ENCODE measurements at regions not wholly inside any gene's neighbourhood (a gene's known extent, or its start where the extent isn't known, plus 50 kb on each side); places are given as distances from the start of the nearest gene placed in this dataset.
"Not testable (repeated sequence)": the region's sequence is repeated elsewhere in the genome, so short reads cannot be mapped to it uniquely, and the experiment has no call there.

DNA sequence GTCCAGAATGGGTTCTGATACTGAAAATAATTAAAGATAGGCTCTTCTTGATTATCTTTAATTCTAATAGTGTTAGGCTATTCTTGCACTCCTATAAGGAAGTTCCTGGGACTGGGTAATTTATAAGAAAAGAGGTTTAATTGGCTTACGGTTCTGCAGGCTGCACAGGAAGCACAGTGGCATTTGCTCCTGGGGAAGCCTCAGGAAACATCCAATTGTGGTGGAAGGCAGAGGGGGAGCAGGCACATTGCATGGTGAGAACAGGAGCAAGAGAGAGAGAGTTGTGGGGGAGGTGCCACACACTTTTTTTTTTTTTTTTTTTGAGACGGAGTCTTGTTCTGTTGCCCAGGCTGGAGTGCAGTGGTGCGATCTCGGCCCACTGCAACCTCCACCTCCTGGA, 540.3 kb downstream of the RFPL4B start:
- not testable (repeated sequence) for DNase-seq

DNA sequence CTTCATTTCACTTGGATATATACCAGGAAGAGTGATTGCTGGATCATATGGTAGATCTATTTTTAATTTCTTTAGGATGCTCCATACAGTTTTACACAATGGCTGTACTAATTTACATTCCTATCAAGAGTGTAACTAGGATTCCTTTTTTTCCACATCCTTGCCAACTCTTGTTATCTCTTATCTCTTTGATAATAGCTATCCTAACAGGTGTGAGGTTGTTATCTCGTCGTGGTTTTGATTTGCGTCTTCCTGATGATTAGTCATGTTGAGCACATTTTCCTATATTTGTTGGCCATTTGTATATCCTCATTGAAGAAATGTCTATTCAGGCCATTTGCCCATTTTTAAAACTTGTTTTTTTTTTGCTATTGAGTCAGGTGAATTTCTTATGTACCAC, 552.4 kb downstream of the RFPL4B start:
- DNase-seq: no peak

DNA sequence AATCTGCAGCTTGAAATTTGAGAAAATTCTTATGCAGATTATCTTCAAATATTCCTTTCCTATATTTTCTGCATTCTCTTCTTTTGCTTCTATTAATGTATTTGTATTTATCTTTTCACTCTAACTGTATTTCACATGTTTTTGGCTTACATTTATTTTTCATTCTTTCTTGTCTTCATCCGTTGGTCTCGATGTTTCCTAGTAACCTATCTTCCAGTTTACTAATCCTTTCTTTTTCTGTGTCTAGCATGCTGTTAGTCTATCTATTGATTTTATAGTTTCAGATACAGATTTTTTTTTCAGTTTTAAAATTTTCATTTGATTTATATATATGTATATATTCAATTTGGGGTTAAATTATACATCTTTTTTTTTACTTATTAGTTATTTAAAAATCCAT, 556.2 kb downstream of the RFPL4B start:
- DNase-seq: no peak

- DNase-seq: no peak
These were observed 559.6 kb downstream of the RFPL4B start for GRCh38 chr6:112906726-112907125.

GRCh38 chr6:112909781-112910180, 562.7 kb downstream of the RFPL4B start:
- DNase-seq: no peak

DNA sequence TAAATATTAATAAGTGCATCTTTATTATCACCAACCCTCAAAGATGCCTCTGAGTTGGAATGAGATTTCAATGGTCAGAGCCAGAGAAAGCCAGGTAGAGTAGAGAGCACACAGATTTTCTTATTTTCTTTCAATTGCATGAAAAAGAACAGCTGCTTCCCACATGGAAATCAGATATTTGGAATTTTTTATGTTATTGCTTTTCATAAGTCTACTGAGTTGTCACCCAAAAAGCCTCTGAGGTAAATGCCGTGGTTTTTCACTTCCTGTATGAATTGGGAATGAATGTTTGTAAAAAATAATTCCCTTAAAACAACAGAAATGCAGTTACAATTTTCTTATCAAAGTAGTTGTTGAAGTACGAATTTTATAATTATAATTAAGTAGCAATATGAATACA, 563.1 kb downstream of the RFPL4B start:
- DNase-seq: no peak

DNA sequence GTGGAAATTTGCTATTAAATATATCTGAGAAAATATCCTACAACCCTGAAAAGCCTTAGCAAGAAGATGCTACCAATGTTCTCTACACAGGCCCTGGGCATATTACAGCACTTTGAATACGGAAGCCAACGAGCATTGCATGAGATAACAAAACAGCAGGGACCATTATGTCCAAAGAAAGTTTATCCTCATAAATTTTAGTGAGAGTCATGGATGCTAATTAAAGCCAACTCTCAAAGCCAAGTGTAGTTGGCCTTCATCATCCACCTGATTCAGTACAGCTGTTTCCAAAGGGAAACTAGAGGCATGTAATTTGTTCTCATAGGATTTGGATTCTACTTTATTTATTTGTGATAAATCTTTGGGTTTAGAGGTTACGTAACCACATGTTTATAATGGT, 564.8 kb downstream of the RFPL4B start:
- DNase-seq: no peak

GRCh38 chr6:112912416-112913101, 565.4 kb downstream of the RFPL4B start:
- no peak for DNase-seq

GRCh38 chr6:112919744-112920143, 572.6 kb downstream of the RFPL4B start:
- DNase-seq: not testable (repeated sequence)

DNA sequence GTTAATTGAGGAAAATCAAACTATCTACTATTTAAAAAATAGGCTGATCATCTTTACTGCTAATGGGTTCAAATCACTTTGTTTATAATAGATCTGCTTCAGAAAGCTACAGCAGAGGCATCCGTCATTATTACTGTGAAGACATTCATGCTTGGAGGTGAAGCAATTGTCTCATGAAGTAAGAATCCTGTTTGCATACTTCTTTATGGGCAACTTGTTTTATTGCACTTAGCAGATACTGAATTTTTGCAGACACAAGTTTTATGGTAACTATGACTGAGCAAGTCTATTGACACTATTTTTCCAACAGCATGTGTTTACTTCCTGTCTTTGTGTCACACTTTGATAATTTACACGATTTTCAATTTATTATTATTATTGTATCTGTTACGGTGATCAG, 573.9 kb downstream of the RFPL4B start:
- DNase-seq: no peak

DNA sequence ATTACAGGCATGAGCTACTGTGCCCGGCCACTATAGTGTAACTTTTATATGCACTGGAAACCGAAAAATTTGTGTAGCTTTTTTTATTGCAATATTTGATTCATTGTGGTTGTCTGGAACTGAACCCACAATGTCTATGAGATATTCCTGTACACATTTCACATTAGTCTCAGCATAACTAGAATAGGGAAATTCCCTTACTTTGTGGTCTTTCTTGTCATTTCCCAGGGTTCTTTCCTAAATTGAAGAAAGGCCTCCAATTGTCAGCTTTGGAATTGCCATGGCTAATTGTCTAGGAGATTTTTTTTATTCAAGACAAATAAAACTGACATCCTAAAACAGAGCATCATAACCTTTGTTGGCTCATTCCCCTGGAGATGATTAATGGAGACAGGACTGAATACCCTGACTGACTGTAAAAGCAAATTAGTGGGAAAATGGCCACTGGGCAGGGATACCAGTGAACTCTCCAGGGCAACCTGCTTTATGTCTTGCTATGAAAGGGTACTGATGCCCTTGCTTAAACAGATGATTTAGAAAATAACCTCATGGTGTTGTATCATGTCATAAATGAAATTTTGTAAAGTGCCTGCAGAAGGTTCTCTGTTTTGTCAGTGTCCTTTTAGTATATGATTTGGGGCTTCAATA, 576.9 kb downstream of the RFPL4B start:
- no peak for DNase-seq

- no peak for DNase-seq
These were observed 578.6 kb downstream of the RFPL4B start for GRCh38 chr6:112925702-112926101.

- DNase-seq: no peak
These were observed 580.7 kb downstream of the RFPL4B start for GRCh38 chr6:112927641-112928320.

- DNase-seq: no peak
These were observed 582.5 kb downstream of the RFPL4B start for GRCh38 chr6:112929641-112930040.

GRCh38 chr6:112931832-112932231, 584.7 kb downstream of the RFPL4B start:
- no peak for DNase-seq

GRCh38 chr6:112933947-112934346, 586.8 kb downstream of the RFPL4B start:
- DNase-seq: no peak

DNA sequence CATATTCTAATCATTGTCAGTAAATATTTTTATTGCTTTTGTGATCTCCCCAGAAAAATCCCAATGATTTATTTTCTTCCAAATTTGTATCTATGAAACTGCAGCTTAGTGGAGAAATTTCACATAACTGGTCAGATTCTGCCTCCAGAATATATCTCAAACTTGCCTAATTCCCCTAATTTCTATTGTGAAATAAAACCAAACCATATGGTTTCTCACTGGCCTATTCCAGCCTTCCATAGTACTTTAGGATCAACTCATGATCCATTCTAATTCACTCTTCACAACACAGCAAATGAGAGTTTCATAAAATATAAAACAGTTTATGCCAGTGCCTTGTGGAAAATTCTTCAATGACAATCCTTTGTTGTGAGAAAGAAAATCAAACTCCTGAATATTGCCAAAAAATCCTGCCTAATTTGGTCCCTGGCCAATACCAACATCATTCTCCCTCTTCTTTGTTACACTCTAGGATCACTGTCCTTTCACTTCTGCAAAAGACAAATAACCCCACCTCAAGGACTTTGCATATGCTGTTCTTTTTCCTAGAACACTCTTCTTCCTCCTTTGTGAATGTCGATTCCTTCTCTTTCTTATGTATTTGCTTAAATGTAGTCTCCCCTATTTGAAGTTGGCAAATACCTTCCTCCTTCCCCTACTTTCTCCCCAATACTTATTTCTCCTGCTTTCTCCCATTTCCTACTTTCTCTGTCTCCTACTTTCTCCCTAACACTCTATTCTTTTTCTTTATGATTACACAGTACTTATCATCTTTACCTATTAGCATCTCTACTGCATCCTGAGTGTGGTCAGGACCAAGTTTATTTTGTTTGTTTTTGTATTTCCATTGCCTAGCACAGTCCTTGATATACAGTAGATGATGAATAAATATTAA, 587.5 kb downstream of the RFPL4B start:
- DNase-seq: no peak

DNA sequence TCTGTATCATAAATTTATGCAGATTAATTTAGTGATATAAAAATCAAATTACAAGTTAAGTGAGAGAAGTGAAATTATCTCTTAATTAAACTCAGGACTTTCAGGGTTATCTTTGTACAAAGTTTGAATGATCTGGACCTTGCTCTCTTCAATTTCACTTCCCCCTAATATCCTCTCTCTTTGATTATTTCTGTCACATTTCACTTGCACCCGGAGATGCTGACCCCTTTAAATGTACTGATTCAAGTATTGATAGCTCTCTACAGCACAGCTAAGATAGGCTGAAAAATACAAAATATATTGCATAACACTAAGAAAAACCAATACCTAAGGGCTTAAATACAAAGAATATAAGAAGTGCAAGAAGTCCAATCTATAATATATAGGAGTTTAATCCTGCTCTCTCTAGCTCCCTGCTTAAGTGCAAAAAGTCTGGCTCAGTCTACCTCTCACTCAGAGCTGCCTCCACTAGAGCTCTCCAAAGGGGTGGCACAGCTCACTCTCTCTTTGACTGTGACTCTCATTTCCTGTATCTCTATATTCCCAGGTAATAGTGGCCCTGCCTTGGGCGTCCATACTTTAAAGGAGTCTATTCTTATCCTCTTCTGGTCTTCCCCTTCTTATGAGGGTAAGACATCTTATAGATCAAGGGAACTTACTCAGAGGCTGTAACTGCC, 588.4 kb downstream of the RFPL4B start:
- DNase-seq: no peak

DNA sequence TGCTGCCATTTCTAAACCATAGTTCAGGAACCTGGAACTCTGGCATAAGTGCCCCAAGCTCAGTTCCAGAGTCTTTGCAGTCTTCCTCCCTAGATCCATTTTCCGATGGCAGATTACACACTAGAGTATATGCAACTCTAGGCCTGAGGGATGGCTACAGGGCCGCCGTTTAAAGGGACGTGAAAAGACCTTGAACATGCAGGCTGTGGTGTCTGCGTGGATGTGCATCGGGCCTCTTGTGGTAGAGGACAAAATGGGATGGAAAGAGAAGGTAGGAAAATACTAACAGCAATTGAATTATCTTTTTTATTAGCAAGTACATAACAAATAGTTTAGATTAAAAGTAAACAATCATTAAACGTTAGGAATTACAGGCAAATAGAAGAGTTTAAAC, 588.9 kb downstream of the RFPL4B start:
- no peak for DNase-seq

- DNase-seq: no peak
These were observed 589.4 kb downstream of the RFPL4B start for GRCh38 chr6:112936504-112936903.

DNA sequence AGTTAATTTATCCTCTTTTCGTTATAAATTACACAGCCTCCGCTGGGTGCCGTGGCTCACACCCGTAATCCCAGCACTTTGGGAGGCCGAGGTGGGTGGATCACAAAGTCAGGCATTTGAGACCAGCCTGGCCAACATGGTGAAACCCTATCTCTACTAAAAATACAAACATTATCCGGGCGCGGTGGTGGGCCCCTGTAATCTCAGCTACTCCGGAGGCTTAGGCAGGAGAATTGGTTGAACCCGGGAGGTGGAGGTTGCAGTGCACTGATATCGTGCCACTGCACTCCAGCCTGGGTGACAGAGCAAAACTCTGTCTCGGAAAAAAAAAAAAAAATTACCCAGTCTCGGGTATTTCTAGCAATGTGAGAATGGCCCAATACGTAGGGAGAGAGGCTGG, 590.6 kb downstream of the RFPL4B start:
- not testable (repeated sequence) for DNase-seq

DNA sequence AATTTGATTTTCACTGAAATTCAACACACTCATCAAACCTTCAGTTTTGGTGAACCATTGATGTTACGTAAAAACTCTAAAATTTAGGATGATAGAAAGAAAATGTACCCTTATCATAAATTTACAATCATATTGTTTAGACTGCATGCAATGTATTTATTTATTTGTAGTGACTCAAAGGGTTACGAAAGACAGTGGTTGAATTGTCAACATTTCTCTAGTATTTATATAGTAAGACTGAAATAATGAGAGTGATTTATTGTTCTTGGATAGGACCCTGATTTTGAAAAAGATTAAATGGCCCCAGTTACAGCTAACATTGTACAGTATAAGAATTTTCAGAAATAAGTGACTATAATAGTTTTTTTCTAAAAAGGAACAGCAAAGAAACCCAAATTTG, 591.5 kb downstream of the RFPL4B start:
- DNase-seq: no peak

GRCh38 chr6:112939563-112939962, 592.4 kb downstream of the RFPL4B start:
- DNase-seq: no peak

Measured in CD4-positive, alpha-beta T cell treated with Interleukin-10 for 1 hour (primary cell).